ENCODE measurements at regions not wholly inside any gene's neighbourhood (a gene's known extent, or its start where the extent isn't known, plus 50 kb on each side); places are given as distances from the start of the nearest gene placed in this dataset.

DNA sequence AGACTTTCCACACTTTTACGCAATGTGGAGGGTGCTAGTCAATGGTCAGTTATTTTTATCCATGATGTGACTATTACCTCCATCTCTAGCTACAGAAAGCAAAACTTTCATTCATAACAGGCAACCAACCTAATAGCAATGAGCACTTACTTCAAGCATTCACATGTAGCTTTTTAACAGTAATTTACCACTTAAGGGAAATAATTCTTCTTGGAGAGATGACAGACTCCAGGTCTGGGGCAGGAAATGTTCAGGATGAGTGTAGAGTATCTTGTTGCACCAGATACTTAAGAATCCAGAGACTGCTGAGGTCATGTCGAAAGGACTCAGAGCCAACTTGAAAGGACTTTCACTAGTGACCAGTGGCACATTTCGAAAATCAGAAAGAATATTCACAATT lies 347.6 kb downstream of the CHRM3 start:
- TF ChIP-seq, protein P1, sequence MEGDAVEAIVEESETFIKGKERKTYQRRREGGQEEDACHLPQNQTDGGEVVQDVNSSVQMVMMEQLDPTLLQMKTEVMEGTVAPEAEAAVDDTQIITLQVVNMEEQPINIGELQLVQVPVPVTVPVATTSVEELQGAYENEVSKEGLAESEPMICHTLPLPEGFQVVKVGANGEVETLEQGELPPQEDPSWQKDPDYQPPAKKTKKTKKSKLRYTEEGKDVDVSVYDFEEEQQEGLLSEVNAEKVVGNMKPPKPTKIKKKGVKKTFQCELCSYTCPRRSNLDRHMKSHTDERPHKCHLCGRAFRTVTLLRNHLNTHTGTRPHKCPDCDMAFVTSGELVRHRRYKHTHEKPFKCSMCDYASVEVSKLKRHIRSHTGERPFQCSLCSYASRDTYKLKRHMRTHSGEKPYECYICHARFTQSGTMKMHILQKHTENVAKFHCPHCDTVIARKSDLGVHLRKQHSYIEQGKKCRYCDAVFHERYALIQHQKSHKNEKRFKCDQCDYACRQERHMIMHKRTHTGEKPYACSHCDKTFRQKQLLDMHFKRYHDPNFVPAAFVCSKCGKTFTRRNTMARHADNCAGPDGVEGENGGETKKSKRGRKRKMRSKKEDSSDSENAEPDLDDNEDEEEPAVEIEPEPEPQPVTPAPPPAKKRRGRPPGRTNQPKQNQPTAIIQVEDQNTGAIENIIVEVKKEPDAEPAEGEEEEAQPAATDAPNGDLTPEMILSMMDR (IDR thresholded peaks at IDR 0.05) = no peak
- no peak for TF ChIP-seq POLR2A (IDR thresholded peaks at IDR 0.05)
